AML-193 (cell line): ENCODE measurements at regions not wholly inside any gene's neighbourhood (a gene's known extent, or its start where the extent isn't known, plus 50 kb on each side); places are given as distances from the start of the nearest gene placed in this dataset.
"Not testable (repeated sequence)": the region's sequence is repeated elsewhere in the genome, so short reads cannot be mapped to it uniquely, and the experiment has no call there.

Source experiments
- DNase-seq, 2 experiments: peaks; one replicate each; lab custom pipeline; 2025; lab: John Stamatoyannopoulos, UW

DNA sequence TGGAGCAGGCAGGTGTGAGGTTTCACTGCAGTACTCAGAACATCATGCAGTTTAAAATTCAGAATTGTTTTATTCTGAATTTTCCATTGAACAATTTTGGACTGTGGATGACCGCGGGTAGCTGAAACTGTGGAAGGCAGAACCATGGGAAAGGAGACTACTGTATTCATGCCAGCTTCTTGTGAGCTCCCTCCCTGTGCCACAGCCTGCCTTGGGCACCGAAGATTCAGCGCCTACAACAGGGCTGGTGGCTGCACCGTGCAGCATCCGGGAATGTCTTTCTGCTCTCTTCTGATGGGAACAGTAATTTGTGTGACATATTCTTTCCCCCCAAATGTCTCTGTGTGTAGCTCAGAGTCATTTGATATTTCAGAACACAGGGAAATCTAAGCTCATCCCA, 118.5 kb upstream of the NKX1-1 start:
- no peak for DNase-seq

DNA sequence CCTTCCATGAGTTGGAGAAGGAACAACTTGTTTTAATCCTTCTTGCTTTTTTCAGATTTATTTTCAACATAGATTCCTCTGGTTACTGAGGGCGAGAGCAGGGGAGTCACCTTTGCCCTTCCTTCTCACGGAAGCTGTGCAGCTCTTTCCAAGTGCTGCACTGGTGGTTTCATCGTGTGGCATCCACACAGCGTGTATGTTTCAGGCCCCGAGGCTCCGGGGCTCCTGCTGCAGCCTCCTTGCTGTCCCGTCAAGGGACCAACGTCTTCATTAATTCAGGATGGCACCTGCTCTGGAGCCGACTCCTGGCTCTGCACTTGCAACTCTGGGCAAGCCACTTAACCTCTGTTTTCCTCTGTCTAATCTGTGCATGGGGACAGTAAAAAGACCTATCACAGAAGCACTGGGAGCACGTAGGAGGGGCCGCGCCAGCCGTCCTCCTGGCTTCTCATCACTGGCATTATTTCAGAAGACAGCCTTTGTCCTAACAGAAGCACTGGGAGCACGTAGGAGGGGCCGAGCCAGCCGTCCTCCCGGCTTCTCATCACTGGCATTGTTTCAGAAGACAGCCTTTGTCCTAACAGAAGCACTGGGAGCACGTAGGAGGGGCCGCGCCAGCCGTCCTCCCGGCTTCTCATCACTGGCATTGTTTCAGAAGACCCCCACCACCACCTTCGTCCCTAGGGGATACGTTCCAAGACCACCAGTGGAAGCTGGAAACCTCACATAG, 117.8 kb upstream of the NKX1-1 start:
- no peak for DNase-seq

DNA sequence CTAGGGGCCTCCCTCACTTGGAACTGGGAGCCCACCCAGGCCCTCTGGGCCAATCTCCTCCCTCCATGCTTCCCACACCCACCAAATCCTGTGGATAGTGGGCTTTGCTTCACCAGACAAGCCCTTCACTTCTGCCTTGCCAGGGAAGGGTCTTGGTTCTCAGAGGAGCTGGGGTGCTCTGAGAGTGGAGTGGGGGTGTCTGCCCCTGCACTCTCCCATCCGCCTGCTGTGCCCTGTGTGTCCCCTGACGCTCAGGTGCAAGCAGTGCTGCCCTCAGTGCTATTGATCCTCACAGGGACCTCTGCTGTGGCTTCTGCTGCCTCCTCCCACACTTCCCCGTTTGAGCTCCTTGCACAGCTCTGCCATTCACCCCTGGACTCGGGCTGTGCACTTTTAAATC, 117.3 kb upstream of the NKX1-1 start:
- DNase-seq: no peak

DNA sequence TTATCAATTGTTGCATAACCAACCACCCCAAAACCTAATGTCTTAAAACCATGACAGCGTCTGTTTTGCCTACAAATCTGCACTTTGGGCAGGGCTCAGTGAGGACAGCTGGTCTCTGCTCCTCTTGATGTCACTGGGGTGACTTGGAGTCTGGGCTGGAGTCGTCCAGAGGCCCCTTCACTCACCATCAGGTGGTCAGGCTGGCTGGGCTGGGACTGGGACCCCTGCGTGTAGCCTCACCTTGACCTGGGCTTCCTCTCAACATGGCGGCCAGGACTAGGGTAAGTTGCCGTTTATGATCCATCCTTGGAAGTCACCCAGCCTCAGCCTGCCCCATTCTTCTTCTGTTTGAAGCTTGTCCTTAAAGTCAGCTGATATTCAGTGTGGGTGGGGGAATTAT, 116.8 kb upstream of the NKX1-1 start:
- no peak for DNase-seq

DNA sequence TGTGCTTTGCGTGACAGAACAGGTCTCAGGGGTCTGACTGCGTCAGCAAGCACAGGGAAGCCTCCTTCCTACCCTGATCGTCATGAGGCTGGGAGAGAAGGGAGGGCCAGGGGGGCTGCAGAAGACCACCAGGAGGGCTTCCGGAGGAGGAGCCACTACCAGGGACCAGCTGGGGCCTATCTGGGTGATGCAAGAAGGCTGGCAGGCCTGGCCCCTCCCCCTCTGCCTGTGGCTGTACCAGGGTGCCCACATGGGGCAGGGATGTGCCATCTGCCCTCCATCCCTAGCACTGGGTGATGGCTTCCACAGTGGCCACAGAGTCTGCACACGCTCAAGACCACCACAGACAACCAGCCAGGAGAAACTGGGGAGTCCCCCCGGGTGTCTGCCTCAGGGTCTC, 116.4 kb upstream of the NKX1-1 start:
- no peak for DNase-seq

DNA sequence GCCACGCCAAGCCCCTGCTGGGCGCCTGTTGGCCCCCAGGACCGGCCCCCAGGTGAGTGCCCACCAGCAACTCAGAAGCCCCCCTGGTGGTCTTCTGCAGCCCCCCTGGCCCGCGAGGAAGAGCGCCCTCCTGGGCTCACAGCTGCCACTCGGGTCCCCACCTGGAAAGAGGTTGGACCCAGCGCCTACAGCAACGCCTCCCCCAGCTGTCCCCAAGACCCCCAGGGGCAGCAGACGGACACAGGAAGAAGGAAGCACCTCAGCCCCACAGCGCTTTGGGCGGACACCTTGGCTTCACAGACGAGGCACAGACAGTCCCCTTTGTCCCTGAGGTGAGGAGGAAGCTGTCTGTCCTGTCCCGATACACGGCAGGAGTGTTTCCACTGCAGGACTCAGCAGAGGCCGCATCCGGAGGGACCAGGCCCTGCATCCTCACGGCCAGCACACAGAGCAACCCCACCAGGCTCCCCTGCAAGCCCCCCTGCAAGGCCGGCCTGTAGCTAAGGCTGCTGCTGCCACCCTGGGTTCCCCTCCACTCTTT, 115.6 kb upstream of the NKX1-1 start:
- no peak for DNase-seq

DNA sequence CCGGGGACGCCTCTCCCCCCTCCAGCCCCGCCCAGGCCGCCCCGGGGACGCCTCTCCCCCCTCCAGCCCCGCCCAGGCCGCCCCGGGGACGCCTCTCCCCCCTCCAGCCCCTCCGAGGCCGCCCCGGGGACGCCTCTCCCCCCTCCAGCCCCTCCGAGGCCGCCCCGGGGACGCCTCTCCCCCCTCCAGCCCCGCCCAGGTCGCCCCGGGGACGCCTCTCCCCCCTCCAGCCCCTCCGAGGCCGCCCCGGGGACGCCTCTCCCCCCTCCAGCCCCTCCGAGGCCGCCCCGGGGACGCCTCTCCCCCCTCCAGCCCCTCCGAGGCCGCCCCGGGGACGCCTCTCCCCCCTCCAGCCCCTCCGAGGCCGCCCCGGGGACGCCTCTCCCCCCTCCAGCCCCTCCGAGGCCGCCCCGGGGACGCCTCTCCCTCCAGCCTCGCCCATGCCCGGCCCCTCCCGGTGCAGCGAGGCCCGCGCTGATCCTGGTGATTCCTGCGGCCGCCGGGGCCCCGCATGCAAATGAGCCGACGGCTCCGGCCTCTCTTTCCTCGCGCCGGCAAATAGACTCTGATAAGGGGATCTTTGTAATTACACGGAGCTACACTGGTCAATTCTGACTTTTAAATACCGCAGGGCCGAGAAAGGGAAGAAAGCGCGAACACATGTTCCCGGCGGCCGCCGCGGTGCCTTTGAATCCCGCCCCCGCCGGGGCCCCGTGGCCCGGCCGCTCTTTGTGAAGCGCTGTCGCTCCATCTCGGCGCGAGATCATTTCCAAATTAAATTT, 114.7 kb upstream of the NKX1-1 start:
- not testable (repeated sequence) for DNase-seq

DNA sequence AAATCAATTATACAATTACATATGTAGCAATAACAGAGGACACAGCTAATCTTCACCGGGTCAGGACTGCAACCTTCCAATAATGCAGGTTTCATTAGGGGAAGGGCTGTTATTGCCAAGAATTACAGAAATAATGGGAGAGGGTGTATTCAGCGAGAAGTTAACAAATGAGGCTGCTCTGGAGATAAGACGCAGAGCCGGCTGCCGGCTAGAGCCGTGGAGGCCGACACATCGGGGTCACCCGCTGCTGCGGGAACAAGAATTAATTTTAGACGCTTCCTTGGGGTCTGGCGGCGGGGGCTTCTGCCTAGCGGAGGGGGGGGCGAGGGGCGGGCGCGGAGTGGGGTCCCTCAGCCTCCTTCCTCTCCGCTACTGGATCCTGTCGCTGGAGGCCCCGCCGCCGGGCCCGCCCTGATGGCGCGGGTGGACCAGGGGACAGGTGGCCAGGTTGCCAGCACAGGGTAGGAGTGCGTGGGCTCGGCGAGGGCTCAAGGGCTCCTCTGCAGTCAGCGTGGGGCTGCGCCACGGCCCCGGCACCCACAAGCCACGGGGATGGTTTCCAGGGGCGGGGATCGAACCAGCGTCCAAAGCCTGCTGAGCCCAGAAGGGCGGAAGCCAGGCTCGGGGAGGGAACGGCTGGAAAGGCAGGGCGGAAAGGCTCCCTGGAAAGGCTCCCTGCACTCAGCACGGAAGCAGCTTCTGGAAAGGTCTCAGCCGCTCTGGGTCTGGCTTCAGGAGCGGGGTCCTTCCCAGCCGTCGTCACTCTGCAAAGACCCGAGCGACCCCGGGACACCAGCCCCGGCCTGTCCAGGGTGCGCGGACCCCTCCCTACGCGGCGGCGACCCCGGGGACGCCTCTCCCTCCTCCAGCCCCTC, 113.8 kb upstream of the NKX1-1 start:
- no peak for DNase-seq

DNA sequence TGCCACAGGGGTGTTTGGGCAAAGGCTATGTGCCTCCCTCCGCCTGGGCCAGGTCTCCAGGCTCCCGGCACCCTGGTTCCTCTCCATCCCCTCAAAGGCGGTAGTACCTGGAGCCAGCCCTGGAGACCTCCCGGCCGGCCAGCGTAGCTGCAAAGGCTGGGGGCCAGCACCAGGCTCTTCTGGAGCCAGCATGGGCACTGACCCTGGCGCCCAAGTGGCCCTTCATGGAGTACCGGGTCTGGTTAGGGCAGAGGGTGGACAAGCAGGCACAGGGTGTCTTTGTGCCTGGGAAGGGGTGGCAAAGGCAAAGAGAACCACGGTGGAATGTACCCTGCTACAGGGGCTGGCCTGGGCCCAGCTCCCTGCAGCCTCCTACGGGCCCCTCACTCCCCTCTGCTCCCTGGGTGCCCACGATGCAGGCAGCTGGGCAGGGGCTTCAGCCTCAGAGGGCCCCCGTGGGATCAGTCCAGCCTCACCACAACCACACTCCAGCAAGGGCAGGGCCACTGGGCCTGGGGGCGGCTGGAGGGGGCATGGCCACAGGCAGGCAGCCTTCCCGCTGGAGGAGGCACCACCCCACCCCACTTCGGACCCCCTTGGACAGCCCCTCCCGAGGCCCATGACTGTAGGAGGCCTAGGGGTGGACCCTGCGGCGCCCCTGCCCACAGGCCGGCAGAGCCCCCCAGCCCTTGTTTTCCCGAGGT, 112.9 kb upstream of the NKX1-1 start:
- no peak for DNase-seq

DNA sequence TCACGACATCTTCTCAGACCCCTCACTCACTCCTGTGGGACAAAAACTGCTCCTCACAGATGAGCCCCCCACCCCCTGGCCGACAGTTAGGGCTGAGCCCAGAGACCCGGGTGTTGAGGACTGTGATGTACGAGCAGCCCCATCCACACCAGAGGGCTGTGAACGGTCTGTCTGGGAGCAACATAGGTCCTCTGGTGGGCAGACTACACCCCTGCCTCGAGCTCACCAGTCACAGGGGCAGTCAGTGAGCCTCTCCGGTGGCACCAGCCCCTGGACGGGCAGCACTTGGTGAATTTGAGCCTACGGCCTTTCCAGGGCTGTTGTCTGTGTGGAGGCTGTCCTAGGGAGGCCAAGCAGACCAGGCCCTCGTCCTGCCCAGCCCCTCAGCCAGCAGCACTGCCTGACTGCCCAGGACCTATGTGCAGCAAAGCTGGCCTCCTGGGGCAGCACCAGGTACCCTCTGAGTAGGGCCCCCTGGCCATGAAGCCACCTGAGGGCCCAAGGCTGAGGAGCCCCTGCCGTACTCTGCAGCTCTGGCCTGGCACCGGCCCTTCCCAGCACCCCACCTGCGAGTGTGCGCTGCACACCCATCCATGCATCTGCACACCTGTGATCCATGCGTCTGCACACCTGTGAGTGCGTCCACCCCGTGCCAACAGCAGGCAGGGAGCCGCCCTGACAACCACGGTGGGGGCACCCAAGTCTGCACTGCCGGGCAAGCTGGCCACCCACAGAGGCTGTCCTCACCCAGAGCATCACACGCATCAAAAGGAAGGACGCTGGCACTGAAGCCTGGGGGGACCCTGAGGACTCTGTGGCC, 111.6 kb upstream of the NKX1-1 start:
- DNase-seq: no peak

DNA sequence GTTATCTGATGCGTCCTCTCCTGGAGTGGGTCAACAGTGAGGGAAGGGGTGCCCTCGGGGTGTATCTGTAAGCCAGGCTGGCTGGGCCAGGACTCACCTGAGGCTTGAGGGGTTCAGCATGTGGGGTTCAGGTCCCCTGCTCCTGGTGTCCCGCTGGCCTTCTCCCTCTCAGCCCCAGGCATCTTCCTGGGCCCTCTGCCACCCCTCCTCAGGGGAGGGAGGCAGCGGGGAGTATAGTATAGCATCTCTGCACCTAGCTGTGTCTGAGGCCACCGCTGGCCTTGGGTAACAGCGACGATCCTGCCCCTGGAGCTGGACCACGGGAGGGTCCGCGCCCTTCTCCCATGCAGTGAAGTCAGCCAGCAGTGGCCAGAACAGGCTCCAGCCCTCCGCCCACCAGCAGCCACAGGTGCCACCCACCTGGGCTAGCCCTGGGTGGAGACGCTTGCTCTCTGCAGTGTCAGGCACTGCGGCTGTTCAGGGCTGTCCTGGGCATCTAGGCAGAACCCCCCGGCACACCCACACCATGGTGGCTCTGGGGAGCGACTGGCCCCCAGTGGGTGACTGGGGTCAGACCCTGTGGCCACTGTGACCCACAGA, 110.7 kb upstream of the NKX1-1 start:
- DNase-seq: no peak

DNA sequence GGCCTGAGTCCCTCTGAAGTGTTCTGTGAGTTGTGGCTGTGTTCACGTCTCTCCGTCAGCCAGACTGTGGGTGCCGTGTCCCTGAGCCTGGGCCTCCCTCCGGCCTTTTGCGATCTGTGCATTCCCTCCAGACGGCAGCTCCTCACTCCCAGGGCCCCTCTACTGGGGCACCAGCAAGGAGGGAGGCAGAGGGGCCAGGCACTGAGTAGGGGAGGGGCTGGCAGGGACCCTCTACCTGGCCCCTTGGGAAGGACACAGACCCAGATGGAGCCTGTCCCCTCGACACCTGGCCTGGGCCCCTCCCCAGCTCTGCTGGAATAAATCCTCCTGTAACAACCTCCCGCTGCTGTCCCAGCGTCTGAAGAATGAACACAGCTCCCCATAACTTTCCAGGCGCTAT, 110.0 kb upstream of the NKX1-1 start:
- no peak for DNase-seq

DNA sequence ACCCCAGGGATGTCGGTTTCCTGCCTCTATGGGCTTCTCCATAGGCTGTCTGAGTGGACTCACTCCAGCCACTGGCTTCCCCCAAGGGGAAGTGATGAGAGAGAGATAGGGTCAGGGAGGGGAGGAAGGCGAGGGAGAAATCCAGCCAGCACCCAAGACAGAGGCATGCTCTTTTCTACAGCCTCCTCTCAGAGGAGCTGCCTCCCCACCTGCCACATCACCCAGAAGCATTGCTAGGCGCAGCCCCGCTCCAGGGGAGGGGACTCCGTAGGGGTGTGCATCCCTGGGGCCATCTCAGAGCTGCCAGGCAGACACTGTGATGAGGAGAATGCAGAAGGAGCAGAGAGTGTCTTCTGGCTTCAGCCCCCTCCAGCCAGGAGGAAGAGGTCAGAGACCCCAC, 109.5 kb upstream of the NKX1-1 start:
- no peak for DNase-seq

DNA sequence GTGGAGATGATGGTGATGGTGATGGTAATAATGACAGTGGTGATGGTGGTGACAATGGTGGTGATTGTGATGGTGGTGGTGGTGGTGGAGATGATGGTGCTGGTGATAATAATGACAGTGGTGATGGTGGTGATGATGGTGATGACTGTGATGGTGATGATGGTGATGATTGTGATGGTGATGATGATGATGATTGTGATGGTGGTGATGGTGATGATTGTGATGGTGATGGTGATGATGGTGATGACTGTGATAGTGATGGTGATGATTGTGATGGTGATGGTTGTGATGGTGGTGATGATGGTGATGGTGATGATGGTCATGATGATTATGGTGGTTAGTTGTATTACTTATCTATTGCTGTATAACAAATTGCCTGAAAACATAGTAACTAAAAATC, 108.9 kb upstream of the NKX1-1 start:
- no peak for DNase-seq

DNA sequence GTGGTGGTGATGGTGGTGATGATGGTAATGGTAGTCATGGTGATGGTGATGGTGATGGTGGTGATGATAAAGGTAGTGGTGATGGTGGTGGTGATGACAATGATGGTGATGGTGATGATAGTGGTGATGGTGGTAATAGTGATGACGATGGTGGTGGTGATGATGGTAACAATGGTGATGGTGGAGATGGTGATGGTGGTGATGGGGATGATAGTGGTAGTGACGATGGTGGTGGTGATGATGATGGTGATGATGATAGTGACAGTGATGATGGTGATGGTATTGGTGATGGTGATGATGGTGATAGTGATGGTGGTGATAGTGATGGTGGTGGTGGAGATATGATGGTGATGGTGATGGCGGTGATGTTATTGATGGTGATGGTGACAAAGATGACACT, 108.4 kb upstream of the NKX1-1 start:
- no peak for DNase-seq

DNA sequence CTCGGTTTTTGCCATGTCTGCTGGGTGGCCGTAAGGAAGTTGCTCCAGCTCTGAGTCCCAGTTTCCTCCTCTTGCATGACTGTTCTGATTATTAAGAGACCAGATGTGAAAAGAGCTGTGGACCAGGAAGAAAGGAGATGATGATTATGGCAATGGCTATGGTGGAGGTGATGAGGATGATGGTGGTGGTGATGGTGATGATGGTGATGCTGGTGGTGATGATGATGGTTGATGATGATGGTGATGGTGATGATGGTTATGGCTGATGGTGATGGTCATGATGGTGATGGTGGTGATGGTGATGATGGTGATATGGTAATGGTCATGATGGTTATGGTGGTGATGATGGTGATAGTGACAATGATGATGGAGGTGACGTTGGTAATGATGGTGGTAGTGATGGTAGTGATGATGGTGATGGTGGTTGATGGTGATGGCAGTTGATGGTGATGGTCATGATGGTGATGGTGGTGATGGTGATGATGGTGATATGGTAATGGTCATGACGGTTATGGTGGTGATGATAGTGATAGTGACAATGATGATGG, 107.8 kb upstream of the NKX1-1 start:
- no peak for DNase-seq

DNA sequence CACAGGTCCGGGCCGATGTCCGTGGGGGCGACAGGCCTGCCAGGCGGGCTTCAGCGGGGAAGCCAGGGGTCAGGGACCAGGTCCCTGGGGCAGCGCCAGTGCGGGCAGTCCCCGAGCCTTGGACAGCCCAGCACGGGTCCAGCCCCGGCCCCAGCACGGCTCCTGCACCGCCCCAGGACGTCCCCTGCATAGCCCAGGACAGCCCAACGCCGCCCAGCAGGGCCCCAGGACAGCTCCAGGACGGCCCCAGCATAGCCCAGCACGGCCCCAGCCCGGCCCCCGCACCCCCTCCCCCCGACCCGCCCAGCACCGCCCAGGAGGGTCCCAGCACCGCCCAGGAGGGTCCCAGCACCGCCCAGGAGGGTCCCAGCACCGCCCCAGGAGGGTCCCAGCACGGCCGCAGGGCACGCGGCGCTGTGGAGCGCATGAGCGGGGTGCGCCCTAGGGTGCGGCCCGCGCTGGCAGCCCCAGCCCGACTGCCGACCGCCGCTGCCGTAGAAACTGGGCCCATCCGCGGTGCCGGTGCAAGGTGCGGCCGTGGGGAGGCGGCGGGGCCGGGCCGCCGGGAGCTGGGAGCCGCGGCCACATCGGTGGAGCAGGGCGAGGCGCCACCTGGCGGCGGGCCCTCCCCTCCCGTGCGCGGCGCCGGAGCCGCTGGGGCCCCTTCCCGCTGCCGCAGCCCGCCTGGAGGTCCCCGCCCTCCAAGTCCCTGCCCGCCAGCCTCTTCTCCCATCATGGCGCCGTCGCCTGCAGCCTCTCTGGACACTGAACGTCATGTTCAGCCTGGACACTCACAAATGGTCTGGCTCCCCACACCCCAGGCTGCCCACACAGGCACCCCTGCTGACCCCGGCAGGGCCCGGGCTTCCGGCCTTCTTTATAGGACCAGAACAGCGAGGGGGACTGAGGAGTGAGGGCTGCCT, 106.8 kb upstream of the NKX1-1 start:
- no peak for DNase-seq

DNA sequence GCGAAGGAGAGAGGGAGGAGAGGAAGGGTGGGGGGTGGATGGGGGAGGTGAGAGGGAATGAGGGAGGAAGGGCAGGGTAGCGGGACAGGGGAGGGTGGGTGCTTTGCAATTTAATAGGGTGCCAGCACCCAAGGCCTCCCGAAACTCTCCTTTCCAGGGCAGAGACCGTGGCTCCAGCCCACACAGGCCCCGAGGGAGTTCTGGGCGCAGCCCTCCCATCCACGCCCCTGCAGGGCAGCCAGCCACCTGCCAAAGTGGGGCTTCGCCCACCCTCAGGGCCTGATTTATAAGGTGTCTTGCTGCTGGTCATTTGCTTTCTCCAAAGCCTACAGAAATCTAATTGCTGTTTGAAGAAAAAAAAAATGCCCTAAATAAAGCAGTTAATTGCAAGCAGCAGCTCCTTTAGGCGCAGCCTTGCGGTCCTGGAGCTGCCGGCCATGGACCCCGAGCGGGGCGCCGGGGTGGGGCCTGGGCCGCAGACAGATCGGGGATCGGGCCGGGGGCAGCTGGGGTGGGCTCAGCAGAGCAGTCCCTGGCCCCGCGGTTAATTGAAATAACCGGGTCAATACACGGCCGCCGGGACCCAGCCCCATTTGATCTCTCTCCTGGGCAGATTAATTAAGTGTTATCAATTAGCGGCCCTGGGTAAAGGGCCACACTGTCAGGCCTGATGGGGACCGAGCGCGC, 106.0 kb upstream of the NKX1-1 start:
- no peak for DNase-seq
